ENCODE measurements at regions not wholly inside any gene's neighbourhood (a gene's known extent, or its start where the extent isn't known, plus 50 kb on each side); places are given as distances from the start of the nearest gene placed in this dataset.
"Not testable (repeated sequence)": the region's sequence is repeated elsewhere in the genome, so short reads cannot be mapped to it uniquely, and the experiment has no call there.

DNA sequence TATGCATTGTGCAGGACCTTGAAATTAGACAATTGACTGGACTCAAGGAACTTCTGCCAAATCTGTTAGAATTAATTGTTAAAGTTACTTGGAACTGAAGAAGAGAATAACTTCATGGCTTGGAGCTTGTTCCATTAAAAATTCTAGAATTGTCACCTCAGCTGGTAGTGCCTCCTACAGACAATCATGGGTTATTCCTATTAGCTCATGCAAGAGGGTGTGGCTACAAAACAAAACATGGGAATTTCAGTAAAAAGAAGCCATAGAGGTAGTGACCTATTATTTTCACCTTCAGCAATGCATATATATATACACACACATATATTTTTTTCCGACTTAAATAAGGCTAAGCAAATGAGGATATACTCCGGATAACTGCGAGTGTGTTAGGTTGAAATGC is 181.9 kb upstream of the DTNA start:
- DNase-seq (ENCODE audit: low spot score) = no peak

DNA sequence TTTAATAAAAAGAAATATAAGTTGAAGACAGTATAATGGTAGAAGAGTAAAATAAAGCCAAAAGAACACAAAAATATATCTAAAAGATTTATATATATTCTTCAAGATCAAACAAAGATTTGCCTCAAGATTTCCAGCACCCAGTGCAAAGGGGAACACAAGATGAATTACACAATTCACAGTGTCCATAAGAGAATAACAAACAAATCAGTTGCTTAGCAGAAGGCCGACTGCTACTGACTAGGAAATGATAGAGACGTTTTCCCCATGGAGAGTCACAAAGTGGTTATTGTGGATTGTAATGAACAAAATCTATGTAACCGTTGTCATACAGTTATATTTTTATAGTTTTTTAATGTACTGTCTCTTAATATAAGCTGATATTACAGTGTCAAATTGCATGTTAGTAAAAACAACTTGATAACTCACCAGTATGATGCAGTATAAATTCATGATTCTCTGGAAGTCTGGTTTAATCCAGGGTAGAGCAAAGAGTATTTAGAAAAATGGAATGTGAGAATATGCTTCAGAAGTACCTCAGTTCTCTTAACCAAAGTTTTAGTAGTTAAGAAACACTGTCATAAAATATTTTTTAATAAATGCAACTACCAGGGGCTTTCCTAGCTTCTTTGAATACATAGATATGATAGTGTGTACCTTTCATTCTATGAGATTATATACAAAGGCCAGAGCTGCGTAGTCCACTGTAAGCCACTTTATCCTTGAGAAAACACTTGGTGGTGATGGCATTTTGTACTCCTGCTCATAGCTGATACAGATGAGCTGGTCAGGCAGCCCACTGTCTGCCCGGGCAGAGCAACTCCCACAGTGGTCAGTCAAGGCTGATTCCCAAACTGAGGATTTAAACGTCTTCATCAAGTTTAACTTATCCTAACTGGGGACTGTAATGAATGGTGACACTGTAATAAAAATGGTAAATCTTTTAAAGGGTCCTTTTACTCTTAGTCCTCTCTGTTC is 180.5 kb upstream of the DTNA start:
- DNase-seq (ENCODE audit: low spot score) = peak; percentile 35

DNA sequence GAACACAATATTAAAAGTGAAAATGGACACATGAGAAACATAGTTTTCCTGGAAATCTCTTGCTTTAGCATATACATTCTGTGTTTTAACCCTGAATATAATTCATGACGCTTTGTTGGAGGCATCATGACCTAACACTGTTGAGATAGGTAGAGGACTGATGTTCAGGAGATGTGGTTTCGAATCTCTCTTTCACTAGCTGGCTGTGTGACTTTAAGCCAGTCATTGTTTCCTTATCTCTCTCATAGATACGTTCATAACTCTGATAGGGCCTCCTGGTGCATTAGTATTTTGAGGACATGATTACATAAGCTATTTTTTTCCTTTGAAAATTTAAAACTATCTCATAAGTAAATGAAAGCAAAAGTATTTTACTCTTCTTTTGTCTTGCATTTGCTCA is 179.0 kb upstream of the DTNA start:
- no peak for DNase-seq (ENCODE audit: low spot score)

DNA sequence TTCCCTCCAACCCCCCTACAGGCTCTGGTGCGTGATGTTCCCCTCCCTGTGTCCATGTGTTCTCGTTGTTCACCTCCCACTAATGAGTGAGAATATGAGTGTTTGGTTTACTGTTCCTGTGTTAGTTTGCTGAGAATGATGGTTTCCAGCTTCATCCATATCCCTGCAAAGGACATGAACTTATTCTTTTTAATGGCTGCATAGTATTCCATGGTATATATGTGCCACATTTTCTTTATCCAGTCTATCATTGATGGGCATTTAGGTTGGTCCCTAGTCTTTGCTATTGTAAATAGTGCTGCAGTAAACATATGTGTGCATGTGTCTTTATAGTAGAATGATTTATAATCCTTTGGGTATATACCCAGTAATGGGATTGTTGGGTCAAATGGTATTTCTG is 175.5 kb upstream of the DTNA start:
- not testable (repeated sequence) for DNase-seq (ENCODE audit: low spot score)

DNA sequence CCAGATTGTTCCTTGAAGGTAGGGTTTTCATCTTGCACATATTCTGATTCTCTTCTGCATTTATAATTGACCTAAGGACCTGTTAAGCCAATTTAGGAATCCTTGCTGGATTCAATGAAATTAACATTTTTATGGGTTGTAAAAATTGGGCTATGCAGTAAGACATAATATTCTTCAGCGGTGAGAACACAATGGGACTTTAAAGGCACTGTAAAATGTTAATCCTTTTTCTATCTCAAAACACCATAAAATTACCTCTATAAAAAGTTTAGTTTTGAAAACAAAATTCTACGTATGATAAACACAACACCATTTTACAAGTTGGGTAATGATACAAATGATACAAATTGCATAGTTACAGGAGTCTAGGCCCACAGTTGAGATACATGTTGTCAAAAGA is 169.2 kb upstream of the DTNA start:
- no peak for DNase-seq (ENCODE audit: low spot score)

DNA sequence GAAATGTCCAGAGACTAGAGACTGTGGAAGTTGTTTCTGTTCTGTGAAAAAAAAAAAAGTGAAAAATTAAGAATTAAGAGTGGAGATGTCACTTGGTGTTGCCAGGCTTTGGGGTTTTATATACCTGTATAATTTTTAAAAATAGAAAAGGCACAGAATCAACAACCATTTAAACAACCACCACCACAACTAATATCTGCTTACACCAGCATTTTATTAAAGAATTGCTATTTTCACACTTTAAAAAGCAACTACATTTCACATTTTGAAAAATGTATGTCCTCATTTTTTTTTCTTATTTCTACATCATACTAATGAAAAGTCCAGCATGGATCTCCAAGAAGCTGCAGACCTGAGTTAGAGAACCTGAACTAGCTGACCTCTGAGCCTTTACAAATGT is 167.5 kb upstream of the DTNA start:
- DNase-seq (ENCODE audit: low spot score) = no peak

DNA sequence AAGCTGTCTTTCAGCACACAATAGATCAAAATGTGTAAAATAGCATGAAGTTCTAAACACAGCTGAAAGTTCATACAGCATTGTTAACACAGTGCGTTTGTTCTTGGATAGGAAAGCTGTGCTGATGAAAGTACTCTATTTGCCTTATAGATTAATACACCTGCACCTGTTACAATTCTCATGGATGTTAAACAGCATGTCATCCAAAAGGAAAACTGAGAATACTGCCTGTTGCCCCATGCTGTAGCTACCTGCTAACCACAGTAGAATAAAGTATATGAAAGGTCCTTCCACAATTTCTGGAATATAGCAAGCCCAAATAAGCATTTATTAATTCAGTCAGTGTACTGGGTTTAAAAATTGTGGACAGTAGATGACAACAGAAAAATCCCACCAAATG is 166.7 kb upstream of the DTNA start:
- DNase-seq (ENCODE audit: low spot score) = no peak

DNA sequence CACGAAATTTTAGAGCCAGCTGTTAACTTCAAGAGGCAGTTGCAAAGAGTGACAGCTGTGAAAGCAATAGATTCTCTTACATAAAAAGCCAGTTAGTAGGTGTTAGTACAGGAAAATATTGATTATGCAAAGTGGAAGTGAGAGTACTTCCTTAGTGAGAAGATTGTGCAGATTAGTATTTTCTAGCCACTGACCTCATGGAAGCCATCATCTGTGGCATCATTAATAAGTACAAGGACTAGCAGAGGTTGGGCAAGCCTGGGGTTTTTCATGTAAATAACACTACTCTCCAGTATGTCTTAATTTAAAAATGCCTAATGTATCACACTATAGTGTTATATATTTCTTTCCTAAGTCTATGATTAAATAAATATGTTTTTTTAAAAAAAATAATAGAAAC is 166.2 kb upstream of the DTNA start:
- no peak for DNase-seq (ENCODE audit: low spot score)

DNA sequence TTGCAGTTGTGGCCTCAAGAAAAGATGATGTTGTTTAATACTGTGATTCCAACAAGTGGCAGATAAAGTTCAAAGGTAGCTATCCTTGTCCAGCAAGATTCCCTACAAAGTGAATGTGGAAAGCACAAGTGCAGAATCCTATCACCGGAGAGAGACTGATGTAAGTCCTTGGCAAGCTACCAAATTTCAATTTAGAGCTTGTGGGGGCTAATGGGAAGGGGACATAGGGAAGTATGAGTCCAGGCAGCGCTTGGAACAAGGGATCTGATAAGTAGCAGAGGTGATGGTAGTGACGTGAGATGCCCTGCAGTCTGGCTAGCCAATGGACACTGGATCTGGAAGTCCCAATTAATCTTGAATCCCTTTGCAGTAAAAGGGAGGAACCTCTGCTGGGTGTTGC is 165.2 kb upstream of the DTNA start:
- no peak for DNase-seq (ENCODE audit: low spot score)

DNA sequence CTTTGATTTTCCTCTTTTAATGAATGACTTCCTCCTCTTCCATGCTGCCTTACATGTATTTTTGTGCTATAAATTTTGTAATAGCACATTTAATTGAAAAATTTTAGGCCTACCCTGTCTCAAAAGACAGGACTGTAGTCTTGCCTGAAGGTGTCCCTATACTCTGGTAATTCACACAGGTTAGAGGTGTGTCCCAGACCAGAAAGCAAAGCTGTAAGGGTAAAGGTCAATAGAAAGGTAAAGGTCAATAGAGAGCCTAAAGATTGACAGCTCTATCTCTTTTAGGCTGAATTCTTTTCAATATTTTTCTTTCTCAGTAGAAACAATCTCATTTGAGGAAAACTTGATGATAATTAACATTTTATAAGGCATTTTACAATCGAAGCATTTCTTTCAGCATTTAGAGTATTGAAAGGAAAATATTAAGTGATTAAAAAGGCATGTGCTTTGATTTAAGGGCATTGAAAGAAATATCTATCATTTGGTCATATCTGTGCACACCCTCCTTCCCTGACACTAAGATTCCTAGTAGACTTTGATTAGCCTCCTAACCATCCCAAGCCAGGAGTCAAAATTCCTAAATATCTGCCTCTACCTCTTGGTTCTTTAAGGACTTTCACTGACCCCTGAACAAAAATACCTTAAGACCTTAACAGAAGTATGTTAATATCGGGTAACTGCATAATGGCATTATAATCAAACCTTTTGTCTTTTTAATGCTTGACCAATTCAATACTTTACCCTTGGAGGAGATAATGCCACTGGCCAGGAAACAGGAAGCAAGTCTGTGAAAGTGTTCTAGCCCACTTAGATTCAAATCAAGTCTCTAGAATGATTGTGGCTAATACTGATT is 161.8 kb upstream of the DTNA start:
- DNase-seq (ENCODE audit: low spot score) = no peak

DNA sequence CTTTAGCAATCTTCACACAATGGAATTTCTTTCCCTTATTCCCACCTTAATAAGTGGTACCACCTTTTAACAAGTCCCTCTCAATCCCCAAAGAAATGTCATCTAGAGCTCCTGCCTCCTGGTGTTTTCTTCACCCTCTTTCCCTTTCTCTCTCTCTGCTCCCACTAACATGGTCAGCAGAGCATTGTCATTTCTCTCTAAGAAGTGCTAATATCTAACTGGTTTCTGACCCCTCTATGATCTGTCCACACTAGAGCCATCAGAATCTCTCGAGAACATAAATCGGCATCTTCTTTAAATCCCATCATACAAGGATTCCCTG is 161.2 kb upstream of the DTNA start:
- peak; percentile 31 for DNase-seq (ENCODE audit: low spot score)

DNA sequence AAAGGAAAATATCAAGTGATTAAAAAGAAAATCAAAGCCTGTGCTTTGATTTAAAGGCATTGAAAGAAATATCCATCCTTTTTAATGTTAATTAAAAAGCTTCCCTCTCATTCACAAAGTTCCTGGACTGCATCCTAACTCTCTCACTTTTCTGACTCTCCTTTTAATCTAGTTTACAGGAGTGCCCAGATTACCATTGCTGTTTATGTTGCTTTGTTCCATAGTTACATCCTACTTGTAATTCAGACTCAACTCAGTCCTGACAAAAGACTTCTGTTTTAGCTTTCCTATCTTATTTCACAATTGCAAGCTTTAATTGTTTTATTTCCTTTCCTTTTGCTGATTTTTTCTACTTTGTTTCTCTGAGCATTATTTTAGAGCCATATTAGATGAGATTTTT is 160.7 kb upstream of the DTNA start:
- peak; percentile 83 for DNase-seq (ENCODE audit: low spot score)

DNA sequence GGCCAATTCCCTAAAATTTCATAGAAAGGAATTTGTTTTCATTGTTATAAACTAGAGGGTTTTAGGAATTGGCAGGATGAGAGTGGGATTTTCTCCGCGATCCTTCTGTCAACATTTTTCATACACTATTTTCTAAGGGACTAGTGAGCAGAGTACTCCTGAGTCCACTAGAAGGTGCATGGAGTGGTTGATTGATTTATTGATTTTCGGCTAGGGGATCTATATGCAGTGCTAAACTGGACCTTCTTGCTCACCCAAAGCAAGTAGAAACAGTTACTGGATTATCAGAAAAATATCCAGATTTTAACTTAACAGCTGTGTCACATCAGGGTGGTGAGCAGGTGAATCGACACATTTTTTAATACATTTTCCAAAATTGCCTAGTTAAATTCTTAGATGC is 159.9 kb upstream of the DTNA start:
- no peak for DNase-seq (ENCODE audit: low spot score)

DNA sequence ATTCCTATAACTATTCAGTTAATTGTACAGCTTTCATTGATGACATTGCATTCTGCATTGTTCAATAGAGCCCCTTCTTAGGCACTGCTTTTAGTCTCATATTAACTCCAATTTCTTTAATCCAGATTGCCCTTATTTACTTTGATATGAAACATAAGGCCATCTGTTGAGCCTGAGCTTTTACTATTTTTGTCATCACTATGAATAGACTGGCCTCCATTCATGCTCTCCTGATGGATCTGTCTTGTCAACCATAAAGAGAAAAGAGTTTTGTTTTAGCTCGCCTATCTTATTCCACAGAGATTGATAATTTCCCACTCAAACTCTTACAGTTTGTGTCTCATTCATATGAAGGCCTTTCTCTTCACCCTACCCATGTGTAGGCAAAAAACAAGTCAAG is 159.2 kb upstream of the DTNA start:
- DNase-seq (ENCODE audit: low spot score) = peak; percentile 42

DNA sequence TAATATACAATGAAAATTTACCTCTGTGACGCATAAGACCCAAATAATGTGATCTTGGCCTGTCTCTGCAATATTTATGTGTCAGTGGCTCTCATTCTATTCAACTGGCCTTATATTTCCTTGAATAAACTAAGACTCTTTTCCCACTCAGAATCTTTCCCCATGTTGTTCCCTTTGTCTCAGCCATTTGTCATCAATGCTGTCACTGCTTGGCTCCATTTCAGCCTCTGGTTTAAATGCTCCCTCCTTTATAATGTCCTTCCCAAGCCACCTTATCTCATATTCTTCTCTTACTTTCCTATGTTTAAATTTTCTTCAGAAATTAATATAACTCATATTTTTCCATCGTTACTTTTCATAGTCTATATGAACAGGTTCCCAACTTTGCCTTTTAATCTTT is 158.3 kb upstream of the DTNA start:
- no peak for DNase-seq (ENCODE audit: low spot score)

DNA sequence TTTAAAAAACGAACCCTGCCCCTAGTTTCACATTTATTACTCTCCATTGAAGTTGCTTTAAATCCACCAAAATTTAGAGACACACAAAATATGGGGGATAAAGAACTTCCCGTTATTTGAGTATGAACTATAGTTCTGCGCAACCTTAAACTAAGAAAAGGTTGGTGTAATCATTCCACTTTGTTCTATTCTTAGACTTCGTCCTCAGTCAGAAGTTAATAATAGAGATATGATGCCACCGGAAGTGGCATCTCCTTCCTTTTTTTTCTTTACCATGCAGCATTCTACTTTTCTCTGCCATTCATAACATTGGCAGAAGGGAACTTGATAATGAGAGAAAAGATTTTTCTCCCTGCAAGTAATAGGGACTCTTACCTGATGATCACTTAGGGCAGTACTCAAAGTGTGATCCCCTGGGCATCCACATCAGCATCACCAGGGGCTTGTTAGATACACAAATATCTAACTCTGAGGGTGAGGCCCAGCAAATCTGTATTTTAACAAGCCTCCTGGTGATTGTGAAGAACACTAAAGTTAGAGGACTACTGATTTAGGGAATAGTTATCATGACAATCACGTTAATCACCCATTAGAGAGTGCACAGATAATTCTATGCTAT is 147.7 kb upstream of the DTNA start:
- DNase-seq (ENCODE audit: low spot score) = no peak

DNA sequence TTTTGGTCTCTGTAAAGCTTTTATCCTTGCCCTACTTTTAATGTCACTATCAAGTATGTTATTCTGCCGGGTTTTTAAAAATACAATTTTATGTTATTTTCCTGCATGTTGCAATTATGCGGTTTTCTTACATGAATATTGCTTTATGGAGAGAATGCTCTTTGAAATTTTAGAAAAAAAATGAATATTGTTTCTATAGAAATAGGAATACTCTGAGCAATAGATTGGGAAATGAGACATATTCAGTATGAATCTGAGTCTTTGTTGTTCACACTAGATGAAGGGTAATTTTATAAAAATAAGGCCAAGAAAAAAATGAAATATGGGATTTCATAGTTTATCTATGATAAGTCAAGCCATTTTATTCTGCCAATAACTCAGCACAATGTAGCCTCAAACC is 142.2 kb upstream of the DTNA start:
- DNase-seq (ENCODE audit: low spot score) = no peak

DNA sequence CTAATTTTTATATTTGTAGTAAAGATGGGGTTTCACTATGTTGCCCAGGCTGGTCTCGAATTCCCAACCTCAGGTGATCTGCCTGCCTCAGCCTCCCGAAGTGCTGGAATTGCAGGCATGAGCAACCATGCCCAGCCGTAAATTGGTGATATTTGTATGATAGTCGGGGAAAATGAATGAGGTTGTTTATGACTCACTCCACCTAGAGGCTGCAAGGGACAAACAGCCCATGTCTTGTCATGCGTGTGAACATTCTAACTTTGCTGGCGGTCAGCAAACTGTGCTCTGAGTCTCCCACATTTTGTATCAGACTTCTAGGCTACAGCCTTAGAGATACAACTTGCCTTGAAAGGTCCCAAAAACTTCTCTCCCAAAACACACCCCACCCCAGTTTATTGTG is 133.5 kb upstream of the DTNA start:
- DNase-seq (ENCODE audit: low spot score) = no peak

DNA sequence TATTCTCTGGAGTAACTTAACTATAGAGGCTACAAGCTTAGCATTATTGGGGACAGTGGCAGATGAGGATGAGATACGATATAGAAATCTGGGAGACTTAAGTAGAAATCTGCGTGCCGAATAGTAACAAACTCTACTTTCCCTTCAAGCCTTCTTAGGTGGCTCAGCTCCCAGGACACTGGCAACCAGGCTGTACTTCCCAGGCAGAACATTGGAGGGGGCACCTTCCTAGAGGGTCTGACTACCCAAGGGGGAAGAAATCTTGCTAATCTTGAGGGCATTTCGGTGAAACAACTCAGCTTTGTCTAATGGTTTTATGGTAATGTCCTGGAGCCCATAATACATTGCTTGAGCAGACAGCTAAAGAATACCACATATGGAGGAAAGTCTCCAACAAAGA is 126.2 kb upstream of the DTNA start:
- DNase-seq (ENCODE audit: low spot score) = no peak

DNA sequence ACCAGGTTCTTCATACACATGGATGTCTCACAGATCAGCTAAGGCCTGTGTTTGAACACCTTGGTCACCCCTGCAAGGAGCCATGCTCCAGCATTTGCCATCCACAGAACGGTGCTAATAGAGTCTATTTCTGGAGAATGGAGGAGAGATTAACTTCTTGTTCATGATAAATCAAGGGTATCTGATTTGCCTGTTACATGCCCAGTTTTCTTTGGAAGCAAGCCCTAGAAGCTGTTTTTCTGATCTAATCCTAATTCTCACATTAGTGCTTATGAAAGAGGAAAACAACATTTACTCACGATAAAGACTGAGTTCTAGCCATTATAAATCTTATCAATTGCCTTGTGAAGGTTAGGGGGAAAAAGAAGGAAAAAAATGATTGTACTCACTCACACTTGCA is 119.6 kb upstream of the DTNA start:
- no peak for DNase-seq (ENCODE audit: low spot score)

DNA sequence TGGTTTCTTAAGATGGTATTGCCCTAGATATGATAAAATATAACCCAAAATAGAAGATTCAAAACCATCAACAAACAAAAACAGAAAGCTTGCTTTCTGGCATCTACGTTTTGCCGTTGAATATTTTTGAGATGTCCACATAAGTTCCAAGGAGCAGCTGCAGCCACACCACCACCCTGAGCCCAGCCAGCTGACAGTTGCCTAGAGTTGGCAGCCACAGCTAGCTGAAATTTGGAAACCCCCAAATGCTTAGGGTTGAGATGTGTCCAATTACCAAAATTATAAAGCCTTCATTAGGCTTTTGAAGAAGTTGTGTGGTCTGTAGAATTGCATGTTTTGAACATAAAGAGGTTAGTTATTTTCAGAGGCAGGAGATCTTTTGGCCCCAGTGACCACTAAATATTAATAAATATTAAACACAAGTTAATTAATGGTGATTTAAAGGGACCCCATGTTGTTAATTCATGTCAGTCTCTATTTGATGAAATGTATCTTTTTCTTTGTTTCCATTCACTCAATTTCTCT is 118.1 kb upstream of the DTNA start:
- no peak for DNase-seq (ENCODE audit: low spot score)

DNA sequence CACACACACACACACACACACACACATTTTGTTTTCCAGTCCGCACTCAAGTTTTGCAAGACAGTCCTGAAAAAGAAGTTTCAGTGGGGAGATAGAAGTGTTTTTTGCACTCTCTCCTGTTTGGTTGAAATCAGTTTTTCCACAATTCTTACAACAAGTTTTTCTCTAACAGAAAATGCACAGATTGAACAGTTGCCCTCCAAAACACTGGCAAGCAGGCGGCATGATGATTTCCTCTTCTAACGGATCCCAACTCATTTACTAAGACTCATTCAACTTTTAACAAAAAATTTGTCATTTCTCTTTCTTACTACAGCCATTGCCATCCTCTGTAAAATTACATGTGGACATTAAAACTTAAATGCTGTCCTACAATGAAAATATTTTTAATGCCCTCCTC is 117.6 kb upstream of the DTNA start:
- no peak for DNase-seq (ENCODE audit: low spot score)

DNA sequence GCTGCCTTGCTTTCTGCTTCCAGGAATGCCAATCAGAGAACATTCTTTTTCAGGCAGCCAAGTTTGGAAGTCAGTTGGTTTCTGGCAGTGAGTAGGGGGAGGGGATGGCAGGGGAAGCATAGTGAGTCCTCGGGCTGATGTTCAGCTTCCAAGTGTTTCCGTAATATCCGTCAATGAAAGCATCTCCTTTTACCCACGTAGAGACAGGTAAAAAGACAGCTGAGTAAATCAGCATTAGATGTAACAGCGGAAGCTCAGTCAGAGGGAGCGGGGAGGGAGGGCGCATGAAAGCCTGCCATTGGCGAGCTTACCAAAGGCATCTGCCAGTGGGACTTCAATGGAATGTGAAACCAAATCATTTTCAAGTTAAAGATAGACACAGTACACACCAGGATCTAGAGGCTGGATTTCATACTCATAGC is 117.1 kb upstream of the DTNA start:
- DNase-seq (ENCODE audit: low spot score) = peak; percentile 70
